ENCODE measurements at regions not wholly inside any gene's neighbourhood (a gene's known extent, or its start where the extent isn't known, plus 50 kb on each side); places are given as distances from the start of the nearest gene placed in this dataset.

DNA sequence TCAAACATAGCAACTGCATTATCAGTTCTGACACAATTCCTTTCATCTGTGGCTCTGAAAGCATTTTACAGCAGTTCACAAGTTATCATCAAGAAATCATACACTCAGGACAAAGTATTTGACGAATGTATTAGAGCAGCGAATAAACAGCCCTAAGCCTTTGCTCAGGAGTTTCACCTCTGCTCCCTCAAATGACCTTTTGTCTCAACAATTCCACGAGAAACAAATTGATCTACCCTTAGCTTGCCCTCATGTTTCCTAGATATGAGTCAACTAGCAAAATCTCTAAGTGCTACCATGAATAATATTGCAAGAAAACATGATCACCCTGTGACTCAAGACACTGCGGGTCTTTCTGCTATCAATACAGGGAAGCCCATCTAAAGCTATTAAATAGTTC is 396.1 kb downstream of the EFNB2 start:
- no peaks in the 10 kb centered on the region for H4K20me1 ChIP-seq (ENCODE audit: control insufficient read depth, extremely low read depth, insufficient read depth, low read length)
- no peaks in the 10 kb centered on the region for H3K79me2 ChIP-seq (ENCODE audit: control insufficient read depth, insufficient read depth, low read length)
- no peak overlapping the region for H3K4me3 ChIP-seq (replicated peaks in 1 of 4; ENCODE audit: control extremely low read depth in 1 of 4, insufficient read depth in 1 of 4, low read depth in 3 of 4, low read length in 4 of 4)
- no peak overlapping the region for H2AFZ ChIP-seq (ENCODE audit: low read length)
- no peak overlapping the region for H3K9ac ChIP-seq (ENCODE audit: insufficient read depth, low read length)
- no peaks in the 10 kb centered on the region for H3K36me3 ChIP-seq (ENCODE audit: control insufficient read depth, insufficient read depth, low read length)
- peak overlapping the region; percentile 9 for H3K27ac ChIP-seq (ENCODE audit: insufficient read depth, low read length)
- H3K9me3 ChIP-seq (ENCODE audit: control insufficient read depth, insufficient read depth, low read depth, low read length), result no peaks in the 10 kb centered on the region
- TF ChIP-seq EZH2 (IDR thresholded peaks at IDR 0.05; ENCODE audit: low read length, missing control alignments), result no peak
- TF ChIP-seq, protein P1, sequence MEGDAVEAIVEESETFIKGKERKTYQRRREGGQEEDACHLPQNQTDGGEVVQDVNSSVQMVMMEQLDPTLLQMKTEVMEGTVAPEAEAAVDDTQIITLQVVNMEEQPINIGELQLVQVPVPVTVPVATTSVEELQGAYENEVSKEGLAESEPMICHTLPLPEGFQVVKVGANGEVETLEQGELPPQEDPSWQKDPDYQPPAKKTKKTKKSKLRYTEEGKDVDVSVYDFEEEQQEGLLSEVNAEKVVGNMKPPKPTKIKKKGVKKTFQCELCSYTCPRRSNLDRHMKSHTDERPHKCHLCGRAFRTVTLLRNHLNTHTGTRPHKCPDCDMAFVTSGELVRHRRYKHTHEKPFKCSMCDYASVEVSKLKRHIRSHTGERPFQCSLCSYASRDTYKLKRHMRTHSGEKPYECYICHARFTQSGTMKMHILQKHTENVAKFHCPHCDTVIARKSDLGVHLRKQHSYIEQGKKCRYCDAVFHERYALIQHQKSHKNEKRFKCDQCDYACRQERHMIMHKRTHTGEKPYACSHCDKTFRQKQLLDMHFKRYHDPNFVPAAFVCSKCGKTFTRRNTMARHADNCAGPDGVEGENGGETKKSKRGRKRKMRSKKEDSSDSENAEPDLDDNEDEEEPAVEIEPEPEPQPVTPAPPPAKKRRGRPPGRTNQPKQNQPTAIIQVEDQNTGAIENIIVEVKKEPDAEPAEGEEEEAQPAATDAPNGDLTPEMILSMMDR (conservative IDR thresholded peaks at IDR 0.05 in 1 of 2, IDR thresholded peaks at IDR 0.05 in 1 of 2; ENCODE audit: low read depth in 1 of 2, low read length in 2 of 2), result no peak
- H3K4me2 ChIP-seq (ENCODE audit: extremely low read depth, insufficient read depth, low read length), result no peak overlapping the region
- H3K27me3 ChIP-seq (ENCODE audit: control insufficient read depth, insufficient read depth, low read length), result no peaks in the 10 kb centered on the region
- peaks cover 9% of the 10 kb centered on the region for H3K4me1 ChIP-seq (ENCODE audit: control insufficient read depth, extremely low read depth, insufficient read depth, low read length)
- DNase-seq (ENCODE audit: low read depth in 2 of 2), result peak; percentile 30 to 59

DNA sequence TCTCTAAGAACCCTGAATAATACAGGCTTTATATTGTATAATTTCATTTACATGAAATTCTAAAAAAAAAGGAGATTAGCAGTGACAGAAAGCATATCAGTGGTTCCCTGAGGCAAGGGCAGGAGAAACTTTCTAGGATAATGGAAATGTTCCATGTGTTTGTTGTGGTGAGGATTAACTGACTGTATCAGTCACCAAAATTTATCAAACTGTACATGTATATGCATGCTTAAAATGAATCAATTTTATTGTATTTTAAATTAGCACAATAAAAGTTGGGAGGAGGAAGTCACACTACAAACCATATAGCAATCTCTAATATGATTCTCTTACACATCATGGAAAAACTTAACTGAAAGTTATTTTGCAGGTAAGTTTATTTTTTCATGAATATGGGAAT is 396.8 kb downstream of the EFNB2 start:
- Histone ChIP-seq H3K36me3 (ENCODE audit: control insufficient read depth, insufficient read depth, low read length) (no peaks in the 10 kb centered on the region), H3K27ac (ENCODE audit: insufficient read depth, low read length) (no peak overlapping the region), H3K4me2 (ENCODE audit: extremely low read depth, insufficient read depth, low read length) (no peak overlapping the region), H3K4me1 (ENCODE audit: control insufficient read depth, extremely low read depth, insufficient read depth, low read length) (peaks cover 3% of the 10 kb centered on the region), H3K9me3 (ENCODE audit: control insufficient read depth, insufficient read depth, low read depth, low read length) (no peaks in the 10 kb centered on the region), H3K4me3 (replicated peaks in 1 of 4; ENCODE audit: control extremely low read depth in 1 of 4, insufficient read depth in 1 of 4, low read depth in 3 of 4, low read length in 4 of 4) (no peak overlapping the region), H2AFZ (ENCODE audit: low read length) (no peak overlapping the region), H4K20me1 (ENCODE audit: control insufficient read depth, extremely low read depth, insufficient read depth, low read length) (no peaks in the 10 kb centered on the region), H3K9ac (ENCODE audit: insufficient read depth, low read length) (no peak overlapping the region), H3K79me2 (ENCODE audit: control insufficient read depth, insufficient read depth, low read length) (no peaks in the 10 kb centered on the region), H3K27me3 (ENCODE audit: control insufficient read depth, insufficient read depth, low read length) (no peaks in the 10 kb centered on the region)
- no peak for DNase-seq (ENCODE audit: low read depth in 2 of 2)
- TF ChIP-seq EZH2 (IDR thresholded peaks at IDR 0.05; ENCODE audit: low read length, missing control alignments), result no peak
- TF ChIP-seq, protein P1 (conservative IDR thresholded peaks at IDR 0.05 in 1 of 2, IDR thresholded peaks at IDR 0.05 in 1 of 2; ENCODE audit: low read depth in 1 of 2, low read length in 2 of 2), result no peak

DNA sequence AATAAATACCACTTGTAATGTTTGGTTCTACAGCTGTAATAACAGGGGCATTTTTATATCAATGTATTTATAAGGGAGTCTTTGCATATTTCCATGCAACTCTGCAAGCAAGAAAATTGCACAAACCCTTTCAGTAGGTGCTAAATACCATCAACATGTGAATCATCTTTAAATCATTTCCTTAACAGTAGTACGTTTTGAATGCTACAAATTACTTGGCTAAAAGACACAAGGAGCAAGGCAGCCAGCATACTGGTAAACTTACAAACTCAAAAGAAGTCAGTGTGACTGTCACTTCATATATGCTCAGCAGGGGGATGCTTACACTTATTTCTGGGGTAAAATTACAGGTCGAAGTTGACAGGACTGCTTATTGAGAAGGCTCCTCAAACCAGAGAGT is 402.4 kb downstream of the EFNB2 start:
- Histone ChIP-seq H3K9ac (ENCODE audit: insufficient read depth, low read length) (no peak overlapping the region), H3K79me2 (ENCODE audit: control insufficient read depth, insufficient read depth, low read length) (no peaks in the 10 kb centered on the region), H3K27ac (ENCODE audit: insufficient read depth, low read length) (peak overlapping the region; percentile 11), H3K36me3 (ENCODE audit: control insufficient read depth, insufficient read depth, low read length) (no peaks in the 10 kb centered on the region), H2AFZ (ENCODE audit: low read length) (no peak overlapping the region), H3K9me3 (ENCODE audit: control insufficient read depth, insufficient read depth, low read depth, low read length) (no peaks in the 10 kb centered on the region), H3K27me3 (ENCODE audit: control insufficient read depth, insufficient read depth, low read length) (no peaks in the 10 kb centered on the region), H3K4me2 (ENCODE audit: extremely low read depth, insufficient read depth, low read length) (peak overlapping the region; percentile 4), H4K20me1 (ENCODE audit: control insufficient read depth, extremely low read depth, insufficient read depth, low read length) (no peaks in the 10 kb centered on the region), H3K4me3 (replicated peaks in 1 of 4; ENCODE audit: control extremely low read depth in 1 of 4, insufficient read depth in 1 of 4, low read depth in 3 of 4, low read length in 4 of 4) (no peak overlapping the region), H3K4me1 (ENCODE audit: control insufficient read depth, extremely low read depth, insufficient read depth, low read length) (peaks cover 5% of the 10 kb centered on the region)
- peak; percentile 75 to 88 for DNase-seq (ENCODE audit: low read depth in 2 of 2)
- no peak for TF ChIP-seq EZH2 (IDR thresholded peaks at IDR 0.05; ENCODE audit: low read length, missing control alignments)
- TF ChIP-seq, protein P1 (conservative IDR thresholded peaks at IDR 0.05 in 1 of 2, IDR thresholded peaks at IDR 0.05 in 1 of 2; ENCODE audit: low read depth in 1 of 2, low read length in 2 of 2), result peak in 1 of 2 donors; percentile 5
